Spleen (tissue), 11 donors: ENCODE measurements at regions not wholly inside any gene's neighbourhood (a gene's known extent, or its start where the extent isn't known, plus 50 kb on each side); places are given as distances from the start of the nearest gene placed in this dataset.
A peak's percentile ranks its signal among the peaks of the same experiment; 100 is the strongest.

Source experiments
- DNase-seq: peaks from one replicate; pipeline ENCODE4 v3.0.0-alpha.2; 2020
- H3K27ac ChIP-seq, 8 donors: fragments of 200-600 bp; sonication (generic) in 7 of 8; 1 replicate in 4 of 8; 2 replicates in 4 of 8; pipeline versions ENCODE4 v1.5.0 to v1.8.0; 2016 to 2021; ENCODE audit warnings: inconsistent platforms in 4 of 8, mild to moderate bottlenecking in 4 of 8, moderate library complexity in 1 of 8
- H3K27me3 ChIP-seq, 7 donors: fragments of 200-600 bp; sonication (generic) in 6 of 7; replicated peaks in 1 of 7; 1 replicate in 4 of 7; 2 replicates in 3 of 7; pipeline versions ENCODE4 v1.5.0 to v1.8.0; 2016 to 2021; ENCODE audit warnings: inconsistent platforms in 3 of 7, mild to moderate bottlenecking in 1 of 7
- H3K36me3 ChIP-seq, 6 donors: fragments of 200-600 bp; sonication (generic) in 5 of 6; 1 replicate in 4 of 6; 2 replicates in 2 of 6; pipeline versions ENCODE4 v1.5.0 to v1.8.0; 2016 to 2021; ENCODE audit warnings: inconsistent platforms in 2 of 6
- H3K4me1 ChIP-seq, 6 donors: fragments of 200-600 bp; sonication (generic) in 5 of 6; 1 replicate in 3 of 6; 2 replicates in 3 of 6; pipeline versions ENCODE4 v1.5.0 to v1.8.0; 2016 to 2021; ENCODE audit warnings: inconsistent platforms in 3 of 6
- H3K4me3 ChIP-seq, 8 donors: fragments of 200-600 bp; sonication (generic) in 7 of 8; 1 replicate in 4 of 8; 2 replicates in 4 of 8; pipeline versions ENCODE4 v1.5.0 to v1.8.0; 2016 to 2021; ENCODE audit warnings: inconsistent platforms in 4 of 8, mild to moderate bottlenecking in 4 of 8, moderate library complexity in 2 of 8
- H3K9me3 ChIP-seq, 8 donors: fragments of 200-600 bp; sonication (generic) in 7 of 8; 1 replicate in 4 of 8; 2 replicates in 4 of 8; pipeline versions ENCODE4 v1.5.0 to v1.8.0; 2016 to 2021; ENCODE audit warnings: inconsistent platforms in 4 of 8
- POLR2A ChIP-seq, 3 donors: fragments of 450-650 bp; IDR thresholded peaks; one replicate each; pipeline ENCODE4 v1.5.1; 2017; ENCODE audit warnings: antibody characterized with exemption in 3 of 3, mild to moderate bottlenecking in 1 of 3
- POLR2AphosphoS5 ChIP-seq, 3 donors: sonication (generic); formaldehyde crosslinking; IDR thresholded peaks; one replicate each; pipeline ENCODE4 v1.5.1; 2017; ENCODE audit warnings: antibody characterized with exemption in 3 of 3
- WGBS, 5 donors: extraction: QIAGEN DNeasy Blood & Tissue Kit in 3 of 5; methylation state at CpG; one replicate each; pipeline versions ENCODE4 v1.1.5 to v1.1.7; 2013 to 2018; 5-methylcytosine and 5-hydroxymethylcytosine counted together
- intact Hi-C: fragments of 100-400 bp; cut with DNase I; formaldehyde crosslinking; loops from one replicate; pipeline ENCODE4 v1.15.0; 2023; ENCODE audit warnings: low total_unique reads
- TF ChIP-seq, protein P1 (sequence below), 11 experiments: fragments of 200-600 bp in 7 of 11; fragments of 450-650 bp in 4 of 11; sonication (generic) in 4 of 11; IDR thresholded peaks in 8 of 11; conservative IDR thresholded peaks in 3 of 11; 1 replicate in 7 of 11; 2 replicates in 4 of 11; pipeline versions ENCODE4 v1.4.0 to v1.8.0; 2016 to 2021; ENCODE audit warnings: antibody characterized with exemption in 11 of 11, inconsistent platforms in 4 of 11, mild to moderate bottlenecking in 1 of 11
- donor health status: healthy with polysubstance abuse.
- donor health status: DM: no; HTN: no; CAD: no; lungs with moderate emphysema.
- donor health status: DM: no; HTN: no; CAD: no.
- donor health status: Bipolar disorder and iron deficiency.
- donor health status: healthy.
- donor health status: DM: no; HTN: no; CAD: no.
- donor health status: DM: yes; HTN: yes; CAD: no.

DNA sequence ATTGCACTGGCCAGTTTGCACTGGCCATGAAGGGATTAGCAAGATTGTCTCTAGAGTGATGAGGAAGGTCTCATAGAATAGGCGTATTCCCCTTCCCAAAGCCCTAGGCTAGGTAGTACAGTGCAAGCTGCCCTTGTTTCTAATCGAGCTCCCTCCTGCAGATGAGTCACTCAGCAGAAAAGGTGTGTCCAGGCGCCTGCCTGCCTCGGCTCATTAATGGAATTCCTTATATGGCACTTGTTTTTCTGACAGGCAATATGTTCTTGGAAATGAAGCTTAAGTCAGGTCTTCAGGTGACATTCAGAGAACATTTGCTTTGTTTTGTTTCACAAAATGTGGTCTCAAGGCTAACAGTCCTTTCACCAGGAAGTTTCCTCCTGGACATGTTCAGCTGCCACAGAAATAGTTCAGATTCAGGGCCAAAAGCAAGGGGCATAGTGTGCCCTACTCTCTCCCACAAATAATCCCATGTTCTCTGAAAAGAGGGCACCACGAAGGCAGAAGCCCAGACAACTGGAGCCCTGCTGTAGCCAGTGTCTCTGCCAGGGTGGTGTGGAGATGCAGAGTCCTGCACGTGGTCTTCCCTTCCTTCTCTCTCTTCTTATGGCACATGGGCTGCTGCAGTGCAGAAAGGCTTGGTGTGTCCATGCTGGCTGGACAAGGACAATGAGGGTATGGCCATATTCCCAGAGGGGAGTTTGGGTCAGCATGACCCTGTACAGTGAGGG, 281.1 kb upstream of the MAP3K1 start:
- WGBS, 5 donors, result 76 to 88% (median 81%) methylated on average over 6 of the region's 6 CpGs
- H3K4me1 ChIP-seq, result no peaks in the 10 kb centered on the region
- no peak for DNase-seq
- H3K4me3 ChIP-seq, result no peak overlapping the region
- TF ChIP-seq, protein P1, sequence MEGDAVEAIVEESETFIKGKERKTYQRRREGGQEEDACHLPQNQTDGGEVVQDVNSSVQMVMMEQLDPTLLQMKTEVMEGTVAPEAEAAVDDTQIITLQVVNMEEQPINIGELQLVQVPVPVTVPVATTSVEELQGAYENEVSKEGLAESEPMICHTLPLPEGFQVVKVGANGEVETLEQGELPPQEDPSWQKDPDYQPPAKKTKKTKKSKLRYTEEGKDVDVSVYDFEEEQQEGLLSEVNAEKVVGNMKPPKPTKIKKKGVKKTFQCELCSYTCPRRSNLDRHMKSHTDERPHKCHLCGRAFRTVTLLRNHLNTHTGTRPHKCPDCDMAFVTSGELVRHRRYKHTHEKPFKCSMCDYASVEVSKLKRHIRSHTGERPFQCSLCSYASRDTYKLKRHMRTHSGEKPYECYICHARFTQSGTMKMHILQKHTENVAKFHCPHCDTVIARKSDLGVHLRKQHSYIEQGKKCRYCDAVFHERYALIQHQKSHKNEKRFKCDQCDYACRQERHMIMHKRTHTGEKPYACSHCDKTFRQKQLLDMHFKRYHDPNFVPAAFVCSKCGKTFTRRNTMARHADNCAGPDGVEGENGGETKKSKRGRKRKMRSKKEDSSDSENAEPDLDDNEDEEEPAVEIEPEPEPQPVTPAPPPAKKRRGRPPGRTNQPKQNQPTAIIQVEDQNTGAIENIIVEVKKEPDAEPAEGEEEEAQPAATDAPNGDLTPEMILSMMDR (IDR thresholded peaks at IDR 0.05 in 8 of 11, conservative IDR thresholded peaks at IDR 0.05 in 3 of 11), result no peak
- no peak for TF ChIP-seq POLR2AphosphoS5 (IDR thresholded peaks at IDR 0.05)
- no peak for TF ChIP-seq POLR2A (IDR thresholded peaks at IDR 0.05)
- H3K9me3 ChIP-seq, result no peaks in the 10 kb centered on the region
- no peaks in the 10 kb centered on the region for H3K27me3 ChIP-seq
- no peaks in the 10 kb centered on the region for H3K36me3 ChIP-seq
- no peak overlapping the region for H3K27ac ChIP-seq
- intact Hi-C loops, result no loop called here

DNA sequence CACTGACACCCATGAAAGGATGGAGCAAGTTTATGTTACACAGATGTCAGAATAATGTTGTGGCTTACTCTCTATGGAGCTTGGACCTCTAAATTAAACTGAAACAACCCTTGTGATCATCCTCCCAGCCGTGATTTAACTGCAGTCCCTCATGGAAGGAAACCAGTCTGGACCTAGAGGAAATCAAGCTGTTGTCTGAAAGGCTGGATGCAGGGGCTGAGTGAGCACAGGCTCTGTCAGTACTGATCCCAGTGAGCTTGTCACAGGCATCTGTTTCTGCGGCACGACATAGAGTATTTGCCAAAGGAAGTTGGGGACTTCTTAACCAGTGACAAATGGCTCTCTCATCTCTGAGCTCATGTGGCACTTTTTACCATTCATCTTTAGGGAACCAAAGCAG, 282.9 kb upstream of the MAP3K1 start:
- Histone ChIP-seq H3K9me3 (no peaks in the 10 kb centered on the region), H3K27ac (no peak overlapping the region), H3K4me1 (no peaks in the 10 kb centered on the region), H3K36me3 (no peaks in the 10 kb centered on the region), H3K4me3 (no peak overlapping the region), H3K27me3 (no peaks in the 10 kb centered on the region)
- intact Hi-C loops, result no loop called here
- no peak for TF ChIP-seq POLR2AphosphoS5 (IDR thresholded peaks at IDR 0.05)
- TF ChIP-seq POLR2A (IDR thresholded peaks at IDR 0.05), result no peak
- TF ChIP-seq, protein P1 (IDR thresholded peaks at IDR 0.05 in 8 of 11, conservative IDR thresholded peaks at IDR 0.05 in 3 of 11), result no peak
- 45 to 62% (median 52%) methylated on average over 3 of the region's 3 CpGs for WGBS, 5 donors
- no peak for DNase-seq

- Histone ChIP-seq H3K9me3 (no peaks in the 10 kb centered on the region), H3K4me3 (no peak overlapping the region), H3K27ac (peak overlapping the region in 1 of 8 donors; percentile 56), H3K4me1 (no peaks in the 10 kb centered on the region), H3K27me3 (no peaks in the 10 kb centered on the region), H3K36me3 (no peaks in the 10 kb centered on the region)
- 86 to 98% (median 90%) methylated on average over 2 of the region's 2 CpGs for WGBS, 5 donors
- TF ChIP-seq POLR2AphosphoS5 (IDR thresholded peaks at IDR 0.05) (no peak), POLR2A (IDR thresholded peaks at IDR 0.05) (no peak)
- TF ChIP-seq, protein P1 (IDR thresholded peaks at IDR 0.05 in 8 of 11, conservative IDR thresholded peaks at IDR 0.05 in 3 of 11), result no peak
- intact Hi-C loops, result no loop called here
- no peak for DNase-seq
Measured at GRCh38 chr5:56530626-56531138, 284.7 kb upstream of the MAP3K1 start.

DNA sequence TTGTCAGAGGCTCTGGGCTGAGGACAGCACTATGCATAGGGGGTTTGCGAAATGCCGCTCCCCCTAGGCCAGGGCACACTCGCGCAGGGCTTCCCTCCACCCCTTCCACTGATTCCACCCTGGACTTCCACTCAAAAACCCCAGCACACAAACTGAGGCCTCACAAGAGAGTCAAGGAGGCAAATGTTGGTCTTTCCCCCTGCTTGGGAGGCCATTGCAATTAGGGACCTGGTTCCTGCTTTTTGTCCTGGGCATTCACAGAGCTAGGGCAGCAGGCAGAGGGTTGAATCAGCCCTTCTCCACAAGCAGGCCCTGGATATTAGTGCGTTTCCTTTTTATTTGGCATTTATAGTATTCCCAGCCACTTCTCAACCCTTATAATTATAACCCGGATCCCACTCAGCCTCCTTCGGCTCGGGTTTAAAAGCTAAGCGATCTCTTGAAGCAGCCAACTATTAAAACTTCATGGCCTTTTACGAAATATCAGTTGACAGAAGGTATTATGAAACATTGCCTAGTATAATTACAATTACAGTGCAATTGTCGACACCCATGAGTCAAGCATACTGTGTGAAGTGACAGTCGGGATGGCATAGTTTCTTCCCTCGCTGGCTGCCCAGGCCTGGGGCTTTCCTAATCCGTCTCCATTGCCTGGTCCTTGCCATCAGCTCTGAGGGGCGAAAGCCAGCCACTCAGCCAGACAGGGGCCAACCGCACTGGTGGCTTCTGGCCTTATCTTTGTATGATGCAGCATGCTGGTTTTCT, 285.5 kb upstream of the MAP3K1 start:
- TF ChIP-seq POLR2AphosphoS5 (IDR thresholded peaks at IDR 0.05) (no peak), POLR2A (IDR thresholded peaks at IDR 0.05) (no peak)
- TF ChIP-seq, protein P1 (IDR thresholded peaks at IDR 0.05 in 8 of 11, conservative IDR thresholded peaks at IDR 0.05 in 3 of 11), result no peak
- Histone ChIP-seq H3K27me3 (no peaks in the 10 kb centered on the region), H3K4me1 (no peaks in the 10 kb centered on the region), H3K9me3 (no peaks in the 10 kb centered on the region), H3K27ac (peak overlapping the region in 3 of 8 donors; percentile 21 to 56 (median 45)), H3K4me3 (no peak overlapping the region), H3K36me3 (no peaks in the 10 kb centered on the region)
- 65 to 89% (median 77%) methylated on average over 13 to 16 of the region's 16 CpGs for WGBS, 5 donors
- intact Hi-C loops, result no loop called here
- DNase-seq, result no peak
